HepG2 (cell line): ENCODE measurements at regions not wholly inside any gene's neighbourhood (a gene's known extent, or its start where the extent isn't known, plus 50 kb on each side); places are given as distances from the start of the nearest gene placed in this dataset.

Experiments used
- ATAC-seq: fragments of 200-7000 bp; cut with Tn5 transposase; 3 replicates; pipeline ENCODE4 v1.9.1; 2020; ENCODE audit warnings: mild to moderate bottlenecking, moderate library complexity
- BruUV-seq: library from RNA; stranded (reverse); fragments of 400-500 nt; replicated peaks from 2 replicates; lab custom pipeline; 2021; lab: Mats Ljungman, UMichigan
- CTCF ChIA-PET: fragments of 300-600 bp; formaldehyde crosslinking; extraction: SDS; loops from one replicate; lab custom pipeline; 2021; ENCODE audit warnings: low total read pairs, inconsistent platforms, low intra/inter-chr PET ratio; lab: Yijun Ruan, JAX
- POLR2A ChIA-PET: fragments of 350-600 bp; sonication (Branson Sonifier 250); formaldehyde crosslinking; loops from one replicate; lab custom pipeline; 2020; ENCODE audit warnings: antibody characterized with exemption, inconsistent platforms; lab: Yijun Ruan, JAX
- DNase-seq: peaks from one replicate; pipeline ENCODE4 v3.0.0-alpha.2; 2015; ENCODE audit warnings: low spot score
- FAIRE-seq: peaks from 3 replicates; lab custom pipeline; 2011; peaks lifted over from hg19 to GRCh38; lab: Jason Lieb, UNC
- H2AFZ ChIP-seq: one replicate; pipeline ENCODE4 v1.6.1; 2011; ENCODE audit warnings: low read length, inconsistent platforms
- H3K27ac ChIP-seq: fragments of 300-600 bp; 3 replicates; pipeline ENCODE4 v1.8.0; 2011; ENCODE audit warnings: mixed run types, mild to moderate bottlenecking, mixed read lengths, low read length, inconsistent platforms; ENCODE audit not compliant: insufficient read depth; ENCODE audit errors: extremely low read length
- H3K27me3 ChIP-seq, 2 experiments: fragments of 200-600 bp in 1 of 2; 2 replicates in 1 of 2; 3 replicates in 1 of 2; pipeline versions ENCODE4 v1.6.0 to v1.8.0; 2011; ENCODE audit warnings: low read length in 2 of 2, mild to moderate bottlenecking in 2 of 2, moderate library complexity in 2 of 2, inconsistent platforms in 1 of 2; ENCODE audit not compliant: insufficient read depth in 2 of 2, control insufficient read depth in 1 of 2
- H3K36me3 ChIP-seq, 2 experiments: fragments of 200-600 bp in 1 of 2; replicated peaks in 1 of 2; 2 replicates in 1 of 2; 3 replicates in 1 of 2; pipeline versions ENCODE4 v1.5.1 to v1.8.0; 2011; ENCODE audit warnings: low read length in 2 of 2, inconsistent platforms in 1 of 2; ENCODE audit not compliant: insufficient read depth in 2 of 2, control insufficient read depth in 1 of 2
- H3K4me1 ChIP-seq: 2 replicates; pipeline ENCODE4 v1.5.1; 2012; ENCODE audit warnings: low read length, inconsistent platforms; ENCODE audit not compliant: insufficient read depth
- H3K4me2 ChIP-seq: 2 replicates; pipeline ENCODE4 v1.6.0; 2011; ENCODE audit warnings: low read depth, low read length, inconsistent platforms
- H3K4me3 ChIP-seq, 3 experiments: fragments of 200-600 bp in 1 of 3; sonication (generic), shearing (Covaris generic) in 1 of 3; replicated peaks in 1 of 3; 2 replicates each; pipeline ENCODE4 v1.5.1; 2011 to 2016; ENCODE audit warnings: low read length in 3 of 3, inconsistent platforms in 2 of 3, low read depth in 2 of 3, mild to moderate bottlenecking in 2 of 3, control low read depth in 1 of 3, mixed read lengths in 1 of 3; ENCODE audit not compliant: insufficient read depth in 1 of 3
- H3K79me2 ChIP-seq: one replicate; pipeline ENCODE4 v1.6.1; 2011; ENCODE audit warnings: low read length, inconsistent platforms; ENCODE audit not compliant: insufficient read depth
- H3K9ac ChIP-seq: 2 replicates; pipeline ENCODE4 v1.6.0; 2011; ENCODE audit warnings: mild to moderate bottlenecking, low read depth, low read length, inconsistent platforms; ENCODE audit not compliant: insufficient read depth
- H3K9me3 ChIP-seq: 2 replicates; pipeline ENCODE4 v1.5.1; 2012; ENCODE audit warnings: mild to moderate bottlenecking, low read length
- H4K20me1 ChIP-seq: 2 replicates; pipeline ENCODE4 v1.6.0; 2011; ENCODE audit warnings: inconsistent platforms, mild to moderate bottlenecking, low read length, moderate library complexity; ENCODE audit not compliant: insufficient read depth
- BATF2 ChIP-seq: sonication (generic); formaldehyde crosslinking; IDR thresholded peaks from 2 replicates; pipeline ENCODE4 v1.8.0; 2022; ENCODE audit warnings: mild to moderate bottlenecking, missing genetic modification reagents, moderate library complexity
- KAT2B ChIP-seq: fragments of 150-350 bp; IDR thresholded peaks from 2 replicates; pipeline ENCODE4 v1.6.1; 2014; ENCODE audit warnings: low read depth, low read length, borderline replicate concordance
- MLX ChIP-seq: IDR thresholded peaks from 2 replicates; pipeline ENCODE4 v1.6.1; 2016
- PAF1 ChIP-seq: IDR thresholded peaks from 2 replicates; pipeline ENCODE4 v1.6.1; 2016; ENCODE audit warnings: missing genetic modification reagents, missing compliant biosample characterization
- PRDM4 ChIP-seq: sonication (generic); formaldehyde crosslinking; IDR thresholded peaks from 2 replicates; pipeline ENCODE4 v1.9.0; 2021; ENCODE audit warnings: missing genetic modification reagents, borderline replicate concordance
- TCF7 ChIP-seq: sonication (generic); IDR thresholded peaks from 2 replicates; pipeline ENCODE4 v1.6.1; 2016; ENCODE audit warnings: antibody characterized with exemption, low read depth
- ZHX1 ChIP-seq: sonication (generic); formaldehyde crosslinking; IDR thresholded peaks from 2 replicates; pipeline ENCODE4 v1.8.1; 2022; ENCODE audit warnings: low read depth, mild to moderate bottlenecking, missing genetic modification reagents
- ZNF546 ChIP-seq: sonication (generic); formaldehyde crosslinking; conservative IDR thresholded peaks from 2 replicates; pipeline ENCODE4 v1.8.1; 2023; ENCODE audit warnings: mild to moderate bottlenecking, missing genetic modification reagents
- ZNF609 ChIP-seq: sonication (generic); formaldehyde crosslinking; IDR thresholded peaks from 2 replicates; pipeline ENCODE4 v1.4.0; 2020; ENCODE audit warnings: mild to moderate bottlenecking, missing genetic modification reagents, borderline replicate concordance
- WGBS: methylation state at CpG from one replicate; pipeline ENCODE4 v1.1.6; 2017; ENCODE audit warnings: low lambda C conversion rate; 5-methylcytosine and 5-hydroxymethylcytosine counted together
- in situ Hi-C: cut with HindIII; loops from 2 replicates; pipeline ENCODE4 v1.10.0; 2017; ENCODE audit warnings: low pct_unique_long_range_greater_than_20kb; ENCODE audit not compliant: extremely low pct_ligation_motif_present
- intact Hi-C: fragments of 100-400 bp; cut with micrococcal nuclease; formaldehyde crosslinking; loops from one replicate; pipeline ENCODE4 v1.10.0; 2022; ENCODE audit not compliant: unreplicated experiment

- TF ChIP-seq PAF1 (no peak), KAT2B (no peak), ZNF546 (CRISPR knock-in tag) (no peak), MLX (CRISPR knock-in tag) (no peak)
Measured at GRCh38 chr5:2410451-2410850, 341.0 kb downstream of the IRX2 start (continued).

- H3K4me3 ChIP-seq = no peak overlapping the region
- no peaks in the 10 kb centered on the region for H3K36me3 ChIP-seq
- intact Hi-C loops = no loop called here
- H2AFZ ChIP-seq = no peak overlapping the region
- 0% methylated on average over 1 of the region's 1 CpG for WGBS
- no peak for FAIRE-seq
- H4K20me1 ChIP-seq = no peaks in the 10 kb centered on the region
- DNase-seq = no peak
- no peak overlapping the region for H3K4me2 ChIP-seq
- CTCF ChIA-PET = no interaction called here
- POLR2A ChIA-PET = no interaction called here
- no peak overlapping the region for H3K27ac ChIP-seq
- in situ Hi-C loops = no loop called here
- no peak for ATAC-seq
- H3K9me3 ChIP-seq = peaks cover 6% of the 10 kb centered on the region; the same call in 1 of the 2 replicates
- H3K79me2 ChIP-seq = no peaks in the 10 kb centered on the region
- no TSS peak for BruUV-seq
- no peaks in the 10 kb centered on the region for H3K4me1 ChIP-seq
- no peaks in the 10 kb centered on the region for H3K27me3 ChIP-seq
- H3K9ac ChIP-seq = no peak overlapping the region
- TF ChIP-seq TCF7 (no peak), BATF2 (CRISPR knock-in tag) (no peak), ZHX1 (CRISPR knock-in tag) (no peak), PRDM4 (no peak), ZNF609 (CRISPR knock-in tag) (no peak)
Measured at GRCh38 chr5:2403296-2403695, 348.2 kb downstream of the IRX2 start.
